SK-N-SH (cell line): ENCODE measurements at regions not wholly inside any gene's neighbourhood (a gene's known extent, or its start where the extent isn't known, plus 50 kb on each side); places are given as distances from the start of the nearest gene placed in this dataset.

Source experiments
- CTCF ChIA-PET: fragments of 300-600, 350-600 bp; formaldehyde crosslinking; extraction: SDS; loops from one replicate; lab custom pipeline; 2021; lab: Yijun Ruan, JAX
- POLR2A ChIA-PET: fragments of 350-600 bp; sonication (Branson Sonifier 250); formaldehyde crosslinking; extraction: SDS; loops from one replicate; lab custom pipeline; 2020; ENCODE audit warnings: antibody characterized with exemption, inconsistent platforms; lab: Yijun Ruan, JAX
- DNase-seq: peaks from one replicate; pipeline ENCODE4 v3.0.0; 2012
- H2AFZ ChIP-seq: fragments of 200-600 bp; sonication (generic); 2 replicates; pipeline ENCODE4 v1.8.1; 2016; ENCODE audit warnings: antibody characterized with exemption, mild to moderate bottlenecking, low read depth
- H3F3A ChIP-seq: fragments of 200-600 bp; sonication (generic); replicated peaks from 2 replicates; pipeline ENCODE3; 2016; ENCODE audit warnings: antibody characterized with exemption, mild to moderate bottlenecking; ENCODE audit not compliant: insufficient read depth
- H3K27ac ChIP-seq, 2 experiments: fragments of 200-500 bp in 1 of 2; fragments of 200-600 bp in 1 of 2; sonication (Bioruptor generic) in 1 of 2; sonication (generic), shearing (Covaris generic) in 1 of 2; 2 replicates each; pipeline versions ENCODE4 v1.5.1 to v1.6.1; 2014 to 2016; ENCODE audit warnings: low read depth in 2 of 2, inconsistent platforms in 1 of 2, low read length in 1 of 2, mild to moderate bottlenecking in 1 of 2, mixed read lengths in 1 of 2
- H3K27me3 ChIP-seq: fragments of 200-600 bp; sonication (generic), shearing (Covaris generic); 2 replicates; pipeline ENCODE4 v1.6.1; 2016; ENCODE audit warnings: mixed run types; ENCODE audit not compliant: insufficient read depth
- H3K36me3 ChIP-seq, 2 experiments: fragments of 200-500 bp in 1 of 2; fragments of 200-600 bp in 1 of 2; sonication (Bioruptor generic) in 1 of 2; sonication (generic) in 1 of 2; replicated peaks in 1 of 2; 2 replicates each; pipeline versions ENCODE3 to v1.5.1; 2014 to 2016; ENCODE audit warnings: low read length in 1 of 2, mild to moderate bottlenecking in 1 of 2; ENCODE audit not compliant: insufficient read depth in 2 of 2, control insufficient read depth in 1 of 2
- H3K4me1 ChIP-seq, 2 experiments: fragments of 200-500 bp in 1 of 2; fragments of 200-600 bp in 1 of 2; sonication (Bioruptor generic) in 1 of 2; sonication (generic), shearing (Covaris generic) in 1 of 2; 2 replicates each; pipeline versions ENCODE4 v1.5.1 to v1.6.1; 2014 to 2016; ENCODE audit warnings: low read depth in 1 of 2, low read length in 1 of 2, mixed run types in 1 of 2; ENCODE audit not compliant: insufficient read depth in 2 of 2, control insufficient read depth in 1 of 2
- H3K4me2 ChIP-seq: fragments of 200-600 bp; sonication (generic), shearing (Covaris generic); 2 replicates; pipeline ENCODE4 v1.6.1; 2017; ENCODE audit warnings: mixed run types
- H3K4me3 ChIP-seq, 2 experiments: fragments of 200-500 bp in 1 of 2; fragments of 200-600 bp in 1 of 2; sonication (Bioruptor generic) in 1 of 2; sonication (generic), shearing (Covaris generic) in 1 of 2; 2 replicates each; pipeline versions ENCODE4 v1.5.1 to v1.8.1; 2014 to 2016; ENCODE audit warnings: low read depth in 2 of 2, inconsistent platforms in 1 of 2, low read length in 1 of 2, mild to moderate bottlenecking in 1 of 2, mixed read lengths in 1 of 2, moderate library complexity in 1 of 2
- H3K79me2 ChIP-seq: fragments of 200-600 bp; sonication (generic); 2 replicates; pipeline ENCODE4 v1.8.1; 2017; ENCODE audit warnings: mild to moderate bottlenecking; ENCODE audit not compliant: insufficient read depth
- H3K9ac ChIP-seq: fragments of 200-600 bp; sonication (generic); 2 replicates; pipeline ENCODE4 v1.6.1; 2017; ENCODE audit warnings: mixed run types
- H3K9me2 ChIP-seq: fragments of 200-600 bp; sonication (generic); 2 replicates; pipeline ENCODE4 v1.6.1; 2017; ENCODE audit warnings: mixed run types
- H3K9me3 ChIP-seq: fragments of 200-600 bp; sonication (generic); 2 replicates; pipeline ENCODE4 v1.6.1; 2017; ENCODE audit warnings: mixed run types, mild to moderate bottlenecking, moderate library complexity
- H4K20me1 ChIP-seq: fragments of 200-600 bp; sonication (generic); 2 replicates; pipeline ENCODE4 v1.6.1; 2017; ENCODE audit warnings: mild to moderate bottlenecking, mixed run types; ENCODE audit not compliant: insufficient read depth
- EZH2phosphoT487 ChIP-seq: fragments of 200-600 bp; sonication (generic); IDR thresholded peaks from 2 replicates; pipeline ENCODE4 v1.6.1; 2017; ENCODE audit warnings: low read depth, mixed run types, mild to moderate bottlenecking, antibody characterized with exemption, moderate library complexity, borderline replicate concordance
- FOSL2 ChIP-seq: IDR thresholded peaks from 2 replicates; pipeline ENCODE4 v1.4.0; 2012; ENCODE audit warnings: low read depth, mild to moderate bottlenecking, moderate library complexity, borderline replicate concordance
- FOXJ3 ChIP-seq: sonication (generic); formaldehyde crosslinking; IDR thresholded peaks from 2 replicates; pipeline ENCODE4 v1.5.1; 2020; ENCODE audit warnings: mild to moderate bottlenecking, missing genetic modification reagents
- FOXM1 ChIP-seq: IDR thresholded peaks from 2 replicates; pipeline ENCODE4 v1.4.0; 2012; ENCODE audit warnings: low read depth, mild to moderate bottlenecking
- GABPA ChIP-seq: IDR thresholded peaks from 2 replicates; pipeline ENCODE4 v1.4.0; 2012; ENCODE audit warnings: low read depth, mild to moderate bottlenecking
- GATA2 ChIP-seq: sonication (generic); formaldehyde crosslinking; IDR thresholded peaks from 2 replicates; pipeline ENCODE4 v1.5.0; 2020; ENCODE audit warnings: mild to moderate bottlenecking, missing genetic modification reagents
- JUND ChIP-seq: IDR thresholded peaks from 2 replicates; pipeline ENCODE4 v1.4.0; 2012
- MEF2A ChIP-seq: IDR thresholded peaks from 2 replicates; pipeline ENCODE4 v1.4.0; 2012; ENCODE audit warnings: low read depth, borderline replicate concordance
- MXI1 ChIP-seq: IDR thresholded peaks from 2 replicates; pipeline ENCODE4 v1.6.1; 2012; ENCODE audit warnings: mild to moderate bottlenecking, low read depth, low read length, improper control_type of control experiment
- SIN3A ChIP-seq: IDR thresholded peaks from 2 replicates; pipeline ENCODE4 v1.6.1; 2012; ENCODE audit warnings: low read depth, mild to moderate bottlenecking, low read length, moderate library complexity, borderline replicate concordance
- SMC3 ChIP-seq: IDR thresholded peaks from 2 replicates; pipeline ENCODE4 v1.6.1; 2012; ENCODE audit warnings: low read depth, low read length, improper control_type of control experiment
- TAF1 ChIP-seq: IDR thresholded peaks from 2 replicates; pipeline ENCODE4 v1.6.1; 2012; ENCODE audit warnings: low read depth, mild to moderate bottlenecking, low read length, moderate library complexity, borderline replicate concordance
- TCF12 ChIP-seq: IDR thresholded peaks from 2 replicates; pipeline ENCODE4 v1.4.0; 2012
- TEAD4 ChIP-seq: IDR thresholded peaks from 2 replicates; pipeline ENCODE4 v1.4.0; 2012; ENCODE audit warnings: mild to moderate bottlenecking, borderline replicate concordance; ENCODE audit not compliant: insufficient read depth
- YY1 ChIP-seq: IDR thresholded peaks from 2 replicates; pipeline ENCODE4 v1.4.0; 2012; ENCODE audit warnings: low read depth, mild to moderate bottlenecking
- WGBS: methylation state at CpG from one replicate; pipeline ENCODE4 v1.1.6; 2017; ENCODE audit warnings: low lambda C conversion rate; 5-methylcytosine and 5-hydroxymethylcytosine counted together
- TF ChIP-seq, protein P1 (sequence below): fragments of 150-350 bp; IDR thresholded peaks from 2 replicates; pipeline ENCODE4 v1.6.1; 2016; ENCODE audit warnings: mild to moderate bottlenecking, low read depth, low read length
- TF ChIP-seq, protein P2 (sequence below): IDR thresholded peaks from 2 replicates; pipeline ENCODE4 v1.6.1; 2012; ENCODE audit warnings: mild to moderate bottlenecking, low read depth, low read length, moderate library complexity
- TF ChIP-seq, protein P3 (sequence below): IDR thresholded peaks from 2 replicates; pipeline ENCODE4 v1.4.0; 2012; ENCODE audit warnings: low read depth, borderline replicate concordance
- TF ChIP-seq, protein P4 (sequence below): IDR thresholded peaks from 2 replicates; pipeline ENCODE4; 2012
- TF ChIP-seq, protein P5 (sequence below): IDR thresholded peaks from 2 replicates; pipeline ENCODE4 v1.4.0; 2012; ENCODE audit warnings: low read depth
- TF ChIP-seq, protein P6 (sequence below): fragments of 200-600 bp; sonication (generic); IDR thresholded peaks from 2 replicates; pipeline ENCODE4 v1.6.1; 2017; ENCODE audit warnings: antibody characterized with exemption, mild to moderate bottlenecking, moderate library complexity

DNA sequence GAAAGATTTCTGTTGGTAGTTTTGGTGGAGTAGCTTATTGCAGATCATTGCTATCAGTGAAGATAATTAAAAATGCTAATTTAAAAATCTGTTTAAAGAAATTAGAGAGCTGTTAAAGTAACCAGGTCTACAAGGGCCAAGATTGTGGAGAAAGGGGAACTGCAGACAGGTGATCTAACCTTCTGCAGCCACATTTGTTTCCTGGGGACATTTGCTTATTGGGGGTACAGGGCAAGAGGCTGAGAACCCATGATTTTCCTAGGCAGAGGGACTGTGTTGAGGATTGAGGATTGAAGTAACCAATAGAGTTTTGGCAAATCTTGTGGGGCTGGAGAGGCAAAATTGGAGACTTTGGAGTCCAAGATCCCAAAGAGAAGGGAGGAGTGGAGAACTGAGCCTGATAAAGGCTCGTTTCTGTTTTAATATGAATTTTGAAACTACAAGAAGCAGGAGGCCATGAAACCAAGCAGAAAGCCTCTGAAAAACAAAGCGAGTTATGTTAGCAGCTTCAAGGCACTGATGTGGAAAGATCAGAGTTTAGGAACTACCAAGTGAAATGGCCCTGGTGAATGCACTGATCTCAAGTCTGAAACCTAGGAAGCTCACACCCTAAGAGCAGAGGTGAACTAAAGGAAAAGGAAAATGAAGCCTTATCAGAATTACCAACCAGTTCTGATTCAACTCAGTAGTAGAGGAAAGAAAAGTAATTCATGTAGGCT, 219.8 kb upstream of the C9orf72 start:
- WGBS, result 34% methylated on average over 2 of the region's 2 CpGs

DNA sequence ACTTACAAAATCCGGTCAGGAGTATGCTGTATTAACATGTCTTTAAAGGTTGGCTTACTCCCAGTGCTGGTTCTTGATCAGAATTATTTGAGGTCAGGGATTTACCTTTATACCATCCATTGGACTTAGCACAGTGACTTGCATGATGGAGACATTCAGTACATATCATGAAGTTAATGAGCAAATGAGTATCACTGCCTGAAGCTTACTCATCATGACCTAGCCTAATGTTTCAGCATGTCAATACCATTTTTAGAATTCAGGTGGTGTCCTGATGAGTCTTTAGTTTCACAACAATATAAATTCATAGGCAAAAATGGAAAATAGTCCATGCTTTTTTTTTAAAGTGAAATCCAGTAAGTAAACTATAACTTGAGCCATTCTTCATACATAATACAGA, 226.0 kb upstream of the C9orf72 start:
- POLR2A ChIA-PET, result no interaction called here
- TF ChIP-seq FOXM1, result no peak
- TF ChIP-seq, protein P1, sequence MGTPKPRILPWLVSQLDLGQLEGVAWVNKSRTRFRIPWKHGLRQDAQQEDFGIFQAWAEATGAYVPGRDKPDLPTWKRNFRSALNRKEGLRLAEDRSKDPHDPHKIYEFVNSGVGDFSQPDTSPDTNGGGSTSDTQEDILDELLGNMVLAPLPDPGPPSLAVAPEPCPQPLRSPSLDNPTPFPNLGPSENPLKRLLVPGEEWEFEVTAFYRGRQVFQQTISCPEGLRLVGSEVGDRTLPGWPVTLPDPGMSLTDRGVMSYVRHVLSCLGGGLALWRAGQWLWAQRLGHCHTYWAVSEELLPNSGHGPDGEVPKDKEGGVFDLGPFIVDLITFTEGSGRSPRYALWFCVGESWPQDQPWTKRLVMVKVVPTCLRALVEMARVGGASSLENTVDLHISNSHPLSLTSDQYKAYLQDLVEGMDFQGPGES, result no peak
- no peak for TF ChIP-seq JUND
- TF ChIP-seq, protein P2, sequence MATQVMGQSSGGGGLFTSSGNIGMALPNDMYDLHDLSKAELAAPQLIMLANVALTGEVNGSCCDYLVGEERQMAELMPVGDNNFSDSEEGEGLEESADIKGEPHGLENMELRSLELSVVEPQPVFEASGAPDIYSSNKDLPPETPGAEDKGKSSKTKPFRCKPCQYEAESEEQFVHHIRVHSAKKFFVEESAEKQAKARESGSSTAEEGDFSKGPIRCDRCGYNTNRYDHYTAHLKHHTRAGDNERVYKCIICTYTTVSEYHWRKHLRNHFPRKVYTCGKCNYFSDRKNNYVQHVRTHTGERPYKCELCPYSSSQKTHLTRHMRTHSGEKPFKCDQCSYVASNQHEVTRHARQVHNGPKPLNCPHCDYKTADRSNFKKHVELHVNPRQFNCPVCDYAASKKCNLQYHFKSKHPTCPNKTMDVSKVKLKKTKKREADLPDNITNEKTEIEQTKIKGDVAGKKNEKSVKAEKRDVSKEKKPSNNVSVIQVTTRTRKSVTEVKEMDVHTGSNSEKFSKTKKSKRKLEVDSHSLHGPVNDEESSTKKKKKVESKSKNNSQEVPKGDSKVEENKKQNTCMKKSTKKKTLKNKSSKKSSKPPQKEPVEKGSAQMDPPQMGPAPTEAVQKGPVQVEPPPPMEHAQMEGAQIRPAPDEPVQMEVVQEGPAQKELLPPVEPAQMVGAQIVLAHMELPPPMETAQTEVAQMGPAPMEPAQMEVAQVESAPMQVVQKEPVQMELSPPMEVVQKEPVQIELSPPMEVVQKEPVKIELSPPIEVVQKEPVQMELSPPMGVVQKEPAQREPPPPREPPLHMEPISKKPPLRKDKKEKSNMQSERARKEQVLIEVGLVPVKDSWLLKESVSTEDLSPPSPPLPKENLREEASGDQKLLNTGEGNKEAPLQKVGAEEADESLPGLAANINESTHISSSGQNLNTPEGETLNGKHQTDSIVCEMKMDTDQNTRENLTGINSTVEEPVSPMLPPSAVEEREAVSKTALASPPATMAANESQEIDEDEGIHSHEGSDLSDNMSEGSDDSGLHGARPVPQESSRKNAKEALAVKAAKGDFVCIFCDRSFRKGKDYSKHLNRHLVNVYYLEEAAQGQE, result no peak
- TF ChIP-seq, protein P3, sequence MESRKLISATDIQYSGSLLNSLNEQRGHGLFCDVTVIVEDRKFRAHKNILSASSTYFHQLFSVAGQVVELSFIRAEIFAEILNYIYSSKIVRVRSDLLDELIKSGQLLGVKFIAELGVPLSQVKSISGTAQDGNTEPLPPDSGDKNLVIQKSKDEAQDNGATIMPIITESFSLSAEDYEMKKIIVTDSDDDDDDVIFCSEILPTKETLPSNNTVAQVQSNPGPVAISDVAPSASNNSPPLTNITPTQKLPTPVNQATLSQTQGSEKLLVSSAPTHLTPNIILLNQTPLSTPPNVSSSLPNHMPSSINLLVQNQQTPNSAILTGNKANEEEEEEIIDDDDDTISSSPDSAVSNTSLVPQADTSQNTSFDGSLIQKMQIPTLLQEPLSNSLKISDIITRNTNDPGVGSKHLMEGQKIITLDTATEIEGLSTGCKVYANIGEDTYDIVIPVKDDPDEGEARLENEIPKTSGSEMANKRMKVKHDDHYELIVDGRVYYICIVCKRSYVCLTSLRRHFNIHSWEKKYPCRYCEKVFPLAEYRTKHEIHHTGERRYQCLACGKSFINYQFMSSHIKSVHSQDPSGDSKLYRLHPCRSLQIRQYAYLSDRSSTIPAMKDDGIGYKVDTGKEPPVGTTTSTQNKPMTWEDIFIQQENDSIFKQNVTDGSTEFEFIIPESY, result no peak

More for the DNA sequence above, 219.8 kb upstream of the C9orf72 start:
- ChIA-PET CTCF (no interaction called here), POLR2A (no interaction called here)
- H3K9me3 ChIP-seq, result no peaks in the 10 kb centered on the region
- H3K4me2 ChIP-seq, result no peak overlapping the region
- no peaks in the 10 kb centered on the region for H4K20me1 ChIP-seq
- no peak overlapping the region for H3K4me3 ChIP-seq
- H3K36me3 ChIP-seq, result no peaks in the 10 kb centered on the region
- H3K27ac ChIP-seq, result no peak overlapping the region
- no peaks in the 10 kb centered on the region for H3K9me2 ChIP-seq
- H3K79me2 ChIP-seq, result no peaks in the 10 kb centered on the region
- H3K4me1 ChIP-seq, result no peaks in the 10 kb centered on the region
- TF ChIP-seq TAF1, result no peak
- TF ChIP-seq TEAD4, result no peak
- TF ChIP-seq MEF2A, result no peak
- TF ChIP-seq, protein P4, sequence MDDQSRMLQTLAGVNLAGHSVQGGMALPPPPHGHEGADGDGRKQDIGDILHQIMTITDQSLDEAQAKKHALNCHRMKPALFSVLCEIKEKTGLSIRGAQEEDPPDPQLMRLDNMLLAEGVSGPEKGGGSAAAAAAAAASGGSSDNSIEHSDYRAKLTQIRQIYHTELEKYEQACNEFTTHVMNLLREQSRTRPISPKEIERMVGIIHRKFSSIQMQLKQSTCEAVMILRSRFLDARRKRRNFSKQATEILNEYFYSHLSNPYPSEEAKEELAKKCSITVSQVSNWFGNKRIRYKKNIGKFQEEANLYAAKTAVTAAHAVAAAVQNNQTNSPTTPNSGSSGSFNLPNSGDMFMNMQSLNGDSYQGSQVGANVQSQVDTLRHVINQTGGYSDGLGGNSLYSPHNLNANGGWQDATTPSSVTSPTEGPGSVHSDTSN, result no peak
- no peak for TF ChIP-seq GATA2 (CRISPR knock-in tag)
- TF ChIP-seq FOXJ3 (CRISPR knock-in tag), result no peak
- no peak for TF ChIP-seq TCF12
- no peak for TF ChIP-seq SIN3A
- TF ChIP-seq, protein P5, sequence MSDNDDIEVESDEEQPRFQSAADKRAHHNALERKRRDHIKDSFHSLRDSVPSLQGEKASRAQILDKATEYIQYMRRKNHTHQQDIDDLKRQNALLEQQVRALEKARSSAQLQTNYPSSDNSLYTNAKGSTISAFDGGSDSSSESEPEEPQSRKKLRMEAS, result no peak
- no peak for TF ChIP-seq EZH2phosphoT487
- no peak for TF ChIP-seq YY1
- TF ChIP-seq MXI1, result no peak
- TF ChIP-seq, protein P6, sequence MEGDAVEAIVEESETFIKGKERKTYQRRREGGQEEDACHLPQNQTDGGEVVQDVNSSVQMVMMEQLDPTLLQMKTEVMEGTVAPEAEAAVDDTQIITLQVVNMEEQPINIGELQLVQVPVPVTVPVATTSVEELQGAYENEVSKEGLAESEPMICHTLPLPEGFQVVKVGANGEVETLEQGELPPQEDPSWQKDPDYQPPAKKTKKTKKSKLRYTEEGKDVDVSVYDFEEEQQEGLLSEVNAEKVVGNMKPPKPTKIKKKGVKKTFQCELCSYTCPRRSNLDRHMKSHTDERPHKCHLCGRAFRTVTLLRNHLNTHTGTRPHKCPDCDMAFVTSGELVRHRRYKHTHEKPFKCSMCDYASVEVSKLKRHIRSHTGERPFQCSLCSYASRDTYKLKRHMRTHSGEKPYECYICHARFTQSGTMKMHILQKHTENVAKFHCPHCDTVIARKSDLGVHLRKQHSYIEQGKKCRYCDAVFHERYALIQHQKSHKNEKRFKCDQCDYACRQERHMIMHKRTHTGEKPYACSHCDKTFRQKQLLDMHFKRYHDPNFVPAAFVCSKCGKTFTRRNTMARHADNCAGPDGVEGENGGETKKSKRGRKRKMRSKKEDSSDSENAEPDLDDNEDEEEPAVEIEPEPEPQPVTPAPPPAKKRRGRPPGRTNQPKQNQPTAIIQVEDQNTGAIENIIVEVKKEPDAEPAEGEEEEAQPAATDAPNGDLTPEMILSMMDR, result no peak
- no peak for TF ChIP-seq FOSL2
- TF ChIP-seq GABPA, result no peak
- TF ChIP-seq SMC3, result no peak
- H3F3A ChIP-seq, result no peaks in the 10 kb centered on the region
- no peak overlapping the region for H3K9ac ChIP-seq
- H3K27me3 ChIP-seq, result no peaks in the 10 kb centered on the region
- no peak for DNase-seq
- no peak overlapping the region for H2AFZ ChIP-seq

More for the DNA sequence above, 226.0 kb upstream of the C9orf72 start:
- Histone ChIP-seq H3K9ac (no peak overlapping the region), H3K27ac (no peak overlapping the region), H3F3A (no peaks in the 10 kb centered on the region), H3K4me2 (no peak overlapping the region), H3K9me3 (no peaks in the 10 kb centered on the region), H3K27me3 (no peaks in the 10 kb centered on the region), H3K9me2 (no peaks in the 10 kb centered on the region), H2AFZ (no peak overlapping the region), H4K20me1 (no peaks in the 10 kb centered on the region), H3K4me1 (no peaks in the 10 kb centered on the region), H3K79me2 (no peaks in the 10 kb centered on the region), H3K36me3 (no peaks in the 10 kb centered on the region), H3K4me3 (no peak overlapping the region)
- CTCF ChIA-PET, result interaction anchor here (1.0 to 1.2 kb wide), 2 partner anchors 12 to 24 kb away, joined by 4 read pairs; no protein-coding TSS in a partner anchor
- WGBS, result 27% methylated on average over 1 of the region's 1 CpG
- DNase-seq, result no peak
